ENCODE measurements at regions not wholly inside any gene's neighbourhood (a gene's known extent, or its start where the extent isn't known, plus 50 kb on each side); places are given as distances from the start of the nearest gene placed in this dataset.

GRCh38 chr14:85948153-85948552 is 418.2 kb downstream of the FLRT2 start:
- no peak overlapping the region for H3K9ac ChIP-seq (ENCODE audit: low read length)
- TF ChIP-seq EZH2phosphoT487 (IDR thresholded peaks at IDR 0.05; ENCODE audit: low read length): no peak
- no peak for TF ChIP-seq EZH2 (optimal IDR thresholded peaks at IDR 0.05; ENCODE audit: low read depth, low read length)
- TF ChIP-seq, protein P1, sequence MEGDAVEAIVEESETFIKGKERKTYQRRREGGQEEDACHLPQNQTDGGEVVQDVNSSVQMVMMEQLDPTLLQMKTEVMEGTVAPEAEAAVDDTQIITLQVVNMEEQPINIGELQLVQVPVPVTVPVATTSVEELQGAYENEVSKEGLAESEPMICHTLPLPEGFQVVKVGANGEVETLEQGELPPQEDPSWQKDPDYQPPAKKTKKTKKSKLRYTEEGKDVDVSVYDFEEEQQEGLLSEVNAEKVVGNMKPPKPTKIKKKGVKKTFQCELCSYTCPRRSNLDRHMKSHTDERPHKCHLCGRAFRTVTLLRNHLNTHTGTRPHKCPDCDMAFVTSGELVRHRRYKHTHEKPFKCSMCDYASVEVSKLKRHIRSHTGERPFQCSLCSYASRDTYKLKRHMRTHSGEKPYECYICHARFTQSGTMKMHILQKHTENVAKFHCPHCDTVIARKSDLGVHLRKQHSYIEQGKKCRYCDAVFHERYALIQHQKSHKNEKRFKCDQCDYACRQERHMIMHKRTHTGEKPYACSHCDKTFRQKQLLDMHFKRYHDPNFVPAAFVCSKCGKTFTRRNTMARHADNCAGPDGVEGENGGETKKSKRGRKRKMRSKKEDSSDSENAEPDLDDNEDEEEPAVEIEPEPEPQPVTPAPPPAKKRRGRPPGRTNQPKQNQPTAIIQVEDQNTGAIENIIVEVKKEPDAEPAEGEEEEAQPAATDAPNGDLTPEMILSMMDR (IDR thresholded peaks at IDR 0.05; ENCODE audit: low read length): no peak
- no peak for DNase-seq
- no peaks in the 10 kb centered on the region for H3K36me3 ChIP-seq (replicated peaks; ENCODE audit: insufficient read depth, low read length)
- no peaks in the 10 kb centered on the region for H3K79me2 ChIP-seq (ENCODE audit: low read length)
- no peak overlapping the region for H3K4me2 ChIP-seq (ENCODE audit: low read depth, low read length)
- H3K9me3 ChIP-seq (replicated peaks; ENCODE audit: insufficient read depth, low read length): no peaks in the 10 kb centered on the region
- H3K4me1 ChIP-seq (ENCODE audit: low read length): no peaks in the 10 kb centered on the region
- no peaks in the 10 kb centered on the region for H3K9me2 ChIP-seq (replicated peaks; ENCODE audit: insufficient read depth, low read length)
- H3K27me3 ChIP-seq (replicated peaks; ENCODE audit: insufficient read depth, low read length): no peaks in the 10 kb centered on the region
- no peak overlapping the region for H2AFZ ChIP-seq (ENCODE audit: low read length)
- no peaks in the 10 kb centered on the region for H3F3A ChIP-seq (ENCODE audit: insufficient read depth, low read length)
- no peak overlapping the region for H3K27ac ChIP-seq (ENCODE audit: low read length)
- H4K20me1 ChIP-seq (ENCODE audit: insufficient read depth, low read length): no peaks in the 10 kb centered on the region
- no peak overlapping the region for H3K4me3 ChIP-seq (ENCODE audit: low read length)

GRCh38 chr14:85947461-85948139 is 417.7 kb downstream of the FLRT2 start:
- Histone ChIP-seq H2AFZ (ENCODE audit: low read length) (no peak overlapping the region), H3K9ac (ENCODE audit: low read length) (no peak overlapping the region), H4K20me1 (ENCODE audit: insufficient read depth, low read length) (no peaks in the 10 kb centered on the region), H3K4me1 (ENCODE audit: low read length) (no peaks in the 10 kb centered on the region), H3F3A (ENCODE audit: insufficient read depth, low read length) (no peaks in the 10 kb centered on the region), H3K9me3 (replicated peaks; ENCODE audit: insufficient read depth, low read length) (no peaks in the 10 kb centered on the region), H3K36me3 (replicated peaks; ENCODE audit: insufficient read depth, low read length) (no peaks in the 10 kb centered on the region), H3K79me2 (ENCODE audit: low read length) (no peaks in the 10 kb centered on the region), H3K4me2 (ENCODE audit: low read depth, low read length) (no peak overlapping the region), H3K9me2 (replicated peaks; ENCODE audit: insufficient read depth, low read length) (no peaks in the 10 kb centered on the region), H3K27ac (ENCODE audit: low read length) (no peak overlapping the region), H3K4me3 (ENCODE audit: low read length) (no peak overlapping the region), H3K27me3 (replicated peaks; ENCODE audit: insufficient read depth, low read length) (no peaks in the 10 kb centered on the region)
- DNase-seq: no peak
- TF ChIP-seq, protein P1 (IDR thresholded peaks at IDR 0.05; ENCODE audit: low read length): no peak
- TF ChIP-seq EZH2 (optimal IDR thresholded peaks at IDR 0.05; ENCODE audit: low read depth, low read length) (no peak), EZH2phosphoT487 (IDR thresholded peaks at IDR 0.05; ENCODE audit: low read length) (no peak)

- Histone ChIP-seq H3K4me2 (ENCODE audit: low read depth, low read length) (no peak overlapping the region), H3K9me2 (replicated peaks; ENCODE audit: insufficient read depth, low read length) (no peaks in the 10 kb centered on the region), H3K4me3 (ENCODE audit: low read length) (no peak overlapping the region), H3K79me2 (ENCODE audit: low read length) (no peaks in the 10 kb centered on the region), H3K9ac (ENCODE audit: low read length) (no peak overlapping the region), H3K9me3 (replicated peaks; ENCODE audit: insufficient read depth, low read length) (no peaks in the 10 kb centered on the region), H3F3A (ENCODE audit: insufficient read depth, low read length) (no peaks in the 10 kb centered on the region), H2AFZ (ENCODE audit: low read length) (no peak overlapping the region), H3K27ac (ENCODE audit: low read length) (no peak overlapping the region), H3K4me1 (ENCODE audit: low read length) (no peaks in the 10 kb centered on the region), H3K36me3 (replicated peaks; ENCODE audit: insufficient read depth, low read length) (no peaks in the 10 kb centered on the region), H3K27me3 (replicated peaks; ENCODE audit: insufficient read depth, low read length) (no peaks in the 10 kb centered on the region), H4K20me1 (ENCODE audit: insufficient read depth, low read length) (no peaks in the 10 kb centered on the region)
- TF ChIP-seq EZH2 (optimal IDR thresholded peaks at IDR 0.05; ENCODE audit: low read depth, low read length) (no peak), EZH2phosphoT487 (IDR thresholded peaks at IDR 0.05; ENCODE audit: low read length) (no peak)
- TF ChIP-seq, protein P1 (IDR thresholded peaks at IDR 0.05; ENCODE audit: low read length): no peak
- DNase-seq: no peak
Observed at GRCh38 chr14:85943192-85943591, 413.2 kb downstream of the FLRT2 start.
